ENCODE measurements at regions not wholly inside any gene's neighbourhood (a gene's known extent, or its start where the extent isn't known, plus 50 kb on each side); places are given as distances from the start of the nearest gene placed in this dataset.

GRCh38 chr2:65922794-65923193 is 490.4 kb upstream of the SPRED2 start:
- no peak for TF ChIP-seq CTCF (IDR thresholded peaks at IDR 0.05)
- H3K4me3 ChIP-seq = no peak overlapping the region
- no peak for DNase-seq (ENCODE audit: low spot score)
- H3K27ac ChIP-seq = no peak overlapping the region

- no peak for TF ChIP-seq CTCF (IDR thresholded peaks at IDR 0.05)
- Histone ChIP-seq H3K4me3 (no peak overlapping the region), H3K27ac (no peak overlapping the region)
- DNase-seq (ENCODE audit: low spot score) = no peak
Measured at GRCh38 chr2:65922030-65922429, 489.6 kb upstream of the SPRED2 start.

- Histone ChIP-seq H3K27ac (no peak overlapping the region), H3K4me3 (no peak overlapping the region)
- DNase-seq (ENCODE audit: low spot score) = no peak
- TF ChIP-seq CTCF (IDR thresholded peaks at IDR 0.05) = no peak
Measured at GRCh38 chr2:65921116-65921515, 488.7 kb upstream of the SPRED2 start.

GRCh38 chr2:65920659-65921058 is 488.3 kb upstream of the SPRED2 start:
- TF ChIP-seq CTCF (IDR thresholded peaks at IDR 0.05) = no peak
- no peak for DNase-seq (ENCODE audit: low spot score)
- H3K27ac ChIP-seq = no peak overlapping the region
- no peak overlapping the region for H3K4me3 ChIP-seq

GRCh38 chr2:65919550-65920188 is 487.3 kb upstream of the SPRED2 start:
- no peak for TF ChIP-seq CTCF (IDR thresholded peaks at IDR 0.05)
- DNase-seq (ENCODE audit: low spot score) = no peak
- no peak overlapping the region for H3K4me3 ChIP-seq
- no peak overlapping the region for H3K27ac ChIP-seq

GRCh38 chr2:65918760-65919187 is 486.4 kb upstream of the SPRED2 start:
- DNase-seq (ENCODE audit: low spot score) = no peak
- Histone ChIP-seq H3K27ac (no peak overlapping the region), H3K4me3 (no peak overlapping the region)
- no peak for TF ChIP-seq CTCF (IDR thresholded peaks at IDR 0.05)

GRCh38 chr2:65917986-65918385 is 485.6 kb upstream of the SPRED2 start:
- no peak overlapping the region for H3K4me3 ChIP-seq
- DNase-seq (ENCODE audit: low spot score) = no peak
- TF ChIP-seq CTCF (IDR thresholded peaks at IDR 0.05) = no peak
- no peak overlapping the region for H3K27ac ChIP-seq

Measured in coronary artery (tissue), 2 donors.